HG03103 (cell line): ENCODE measurements at regions not wholly inside any gene's neighbourhood (a gene's known extent, or its start where the extent isn't known, plus 50 kb on each side); places are given as distances from the start of the nearest gene placed in this dataset.

Experiments
- ATAC-seq: cut with Tn5 transposase; IDR thresholded peaks from one replicate; pipeline ENCODE4 v1.9.1; 2021; ENCODE audit warnings: low read depth; ENCODE audit not compliant: unreplicated experiment

- ATAC-seq, result no peak
These were observed 942.6 kb downstream of the SUCLG1 start for GRCh38 chr2:83516503-83516902.

- no peak for ATAC-seq
These were observed 971.6 kb downstream of the SUCLG1 start for GRCh38 chr2:83487451-83487850.

- ATAC-seq, result no peak
These were observed 977.6 kb downstream of the SUCLG1 start for GRCh38 chr2:83481436-83481835.

GRCh38 chr2:83478037-83478436, 981.0 kb downstream of the SUCLG1 start:
- ATAC-seq, result no peak

GRCh38 chr2:83475371-83475770, 983.7 kb downstream of the SUCLG1 start:
- ATAC-seq, result no peak

GRCh38 chr2:83471655-83472054, 987.4 kb downstream of the SUCLG1 start:
- ATAC-seq, result no peak

GRCh38 chr2:83470928-83471327, 988.2 kb downstream of the SUCLG1 start:
- no peak for ATAC-seq

- no peak for ATAC-seq
These were observed 994.6 kb downstream of the SUCLG1 start for GRCh38 chr2:83464444-83464843.

- ATAC-seq, result no peak
These were observed 996.2 kb downstream of the SUCLG1 start for GRCh38 chr2:83462881-83463280.

- no peak for ATAC-seq
These were observed 997.9 kb downstream of the SUCLG1 start for GRCh38 chr2:83461135-83461534.

- ATAC-seq, result no peak
These were observed 999.6 kb downstream of the SUCLG1 start for GRCh38 chr2:83459456-83459855.

- ATAC-seq, result no peak
These were observed 1023.1 kb downstream of the SUCLG1 start for GRCh38 chr2:83435989-83436388.

GRCh38 chr2:83420993-83421392, 1038.1 kb downstream of the SUCLG1 start:
- no peak for ATAC-seq

GRCh38 chr2:83394134-83394904, 1064.8 kb downstream of the SUCLG1 start:
- no peak for ATAC-seq

GRCh38 chr2:83388804-83389203, 1070.3 kb downstream of the SUCLG1 start:
- ATAC-seq, result no peak

GRCh38 chr2:83386549-83386948, 1072.5 kb downstream of the SUCLG1 start:
- ATAC-seq, result no peak

GRCh38 chr2:83378921-83379320, 1080.2 kb downstream of the SUCLG1 start:
- ATAC-seq, result no peak

GRCh38 chr2:83376731-83377130, 1082.3 kb downstream of the SUCLG1 start:
- ATAC-seq, result no peak

GRCh38 chr2:83370419-83370762, 1088.7 kb downstream of the SUCLG1 start:
- ATAC-seq, result no peak

- ATAC-seq, result no peak
These were observed 1089.3 kb downstream of the SUCLG1 start for GRCh38 chr2:83369601-83370418.

GRCh38 chr2:83368916-83369315, 1090.2 kb downstream of the SUCLG1 start:
- no peak for ATAC-seq

- ATAC-seq, result no peak
These were observed 1090.6 kb downstream of the SUCLG1 start for GRCh38 chr2:83368461-83368860.
